OCI-LY7 (cell line): ENCODE measurements at regions not wholly inside any gene's neighbourhood (a gene's known extent, or its start where the extent isn't known, plus 50 kb on each side); places are given as distances from the start of the nearest gene placed in this dataset.

Experiments
- BruUV-seq: library from RNA; stranded (reverse); fragments of 400-500 nt; replicated peaks from 2 replicates; lab custom pipeline; 2021; lab: Mats Ljungman, UMichigan
- CTCF ChIA-PET: fragments of 300-600 bp; sonication (Branson Sonifier 250); formaldehyde crosslinking; loops from one replicate; lab custom pipeline; 2022; ENCODE audit warnings: antibody characterized with exemption; ENCODE audit not compliant: unreplicated experiment; lab: Charles Lee
- POLR2A ChIA-PET: fragments of 300-600 bp; sonication (Branson Sonifier 250); formaldehyde crosslinking; loops from one replicate; lab custom pipeline; 2022; ENCODE audit warnings: antibody characterized with exemption; lab: Charles Lee
- DNase-seq: peaks from one replicate; pipeline ENCODE4 v3.0.0-alpha.2; 2015; ENCODE audit warnings: low spot score
- H2AFZ ChIP-seq: fragments of 200-600 bp; sonication (generic), shearing (Covaris generic); 2 replicates; pipeline ENCODE4 v1.6.1; 2014; ENCODE audit warnings: mild to moderate bottlenecking, antibody characterized with exemption, low read length, moderate library complexity
- H3K27ac ChIP-seq: fragments of 200-600 bp; sonication (generic); 2 replicates; pipeline ENCODE4 v1.5.1; 2014; ENCODE audit warnings: mixed run types, low read depth, mild to moderate bottlenecking, moderate library complexity, low read length, inconsistent platforms; ENCODE audit not compliant: poor library complexity, severe bottlenecking
- H3K36me3 ChIP-seq: fragments of 200-600 bp; sonication (generic); 2 replicates; pipeline ENCODE4 v1.6.1; 2014; ENCODE audit warnings: mild to moderate bottlenecking, antibody characterized with exemption, low read length, moderate library complexity, mixed read lengths; ENCODE audit not compliant: insufficient read depth
- H3K4me1 ChIP-seq: fragments of 200-600 bp; sonication (generic); 2 replicates; pipeline ENCODE4 v1.5.1; 2014; ENCODE audit warnings: mild to moderate bottlenecking, low read length; ENCODE audit not compliant: insufficient read depth, poor library complexity, severe bottlenecking
- H3K4me2 ChIP-seq: fragments of 200-600 bp; sonication (generic); 2 replicates; pipeline ENCODE4 v1.6.1; 2014; ENCODE audit warnings: mild to moderate bottlenecking, low read length
- H3K4me3 ChIP-seq: fragments of 200-600 bp; sonication (generic); 2 replicates; pipeline ENCODE4 v1.5.1; 2014; ENCODE audit warnings: mild to moderate bottlenecking, low read depth, low read length; ENCODE audit not compliant: poor library complexity, severe bottlenecking
- H3K79me2 ChIP-seq: fragments of 200-600 bp; sonication (generic); 2 replicates; pipeline ENCODE4 v1.6.1; 2016; ENCODE audit warnings: low read depth, mild to moderate bottlenecking, low read length, moderate library complexity, mixed read lengths; ENCODE audit not compliant: insufficient read depth
- H3K9me2 ChIP-seq: fragments of 200-600 bp; sonication (generic); 2 replicates; pipeline ENCODE4 v1.6.1; 2016; ENCODE audit warnings: mild to moderate bottlenecking, low read length, mixed read lengths; ENCODE audit not compliant: insufficient read depth
- H3K9me3 ChIP-seq: fragments of 200-600 bp; sonication (generic); 2 replicates; pipeline ENCODE4 v1.6.1; 2014; ENCODE audit warnings: mild to moderate bottlenecking, mixed run types, low read length, mixed read lengths
- H4K20me1 ChIP-seq: fragments of 200-600 bp; sonication (generic); 2 replicates; pipeline ENCODE4 v1.6.1; 2014; ENCODE audit warnings: mild to moderate bottlenecking, antibody characterized with exemption, low read length, moderate library complexity, mixed read lengths; ENCODE audit not compliant: insufficient read depth
- EZH2phosphoT487 ChIP-seq: fragments of 200-600 bp; sonication (generic); IDR thresholded peaks from 2 replicates; pipeline ENCODE4 v1.6.1; 2018; ENCODE audit warnings: low read depth, borderline replicate concordance, mild to moderate bottlenecking, mixed run types, antibody characterized with exemption, low read length, moderate library complexity, mixed read lengths
- intact Hi-C: fragments of 100-400 bp; cut with micrococcal nuclease; formaldehyde crosslinking; loops from one replicate; pipeline ENCODE4 v1.10.0; 2022; ENCODE audit not compliant: unreplicated experiment
- TF ChIP-seq, protein P1 (sequence below): fragments of 200-600 bp; sonication (generic); conservative IDR thresholded peaks from 2 replicates; pipeline ENCODE4 v1.5.1; 2014; ENCODE audit warnings: mild to moderate bottlenecking, antibody characterized with exemption, low read length, moderate library complexity, mixed read lengths

GRCh38 chrX:10741550-10741949, 121.2 kb upstream of the MID1 start:
- H3K4me1 ChIP-seq = no peaks in the 10 kb centered on the region
- no peaks in the 10 kb centered on the region for H3K79me2 ChIP-seq
- no peak for TF ChIP-seq EZH2phosphoT487
- TF ChIP-seq, protein P1, sequence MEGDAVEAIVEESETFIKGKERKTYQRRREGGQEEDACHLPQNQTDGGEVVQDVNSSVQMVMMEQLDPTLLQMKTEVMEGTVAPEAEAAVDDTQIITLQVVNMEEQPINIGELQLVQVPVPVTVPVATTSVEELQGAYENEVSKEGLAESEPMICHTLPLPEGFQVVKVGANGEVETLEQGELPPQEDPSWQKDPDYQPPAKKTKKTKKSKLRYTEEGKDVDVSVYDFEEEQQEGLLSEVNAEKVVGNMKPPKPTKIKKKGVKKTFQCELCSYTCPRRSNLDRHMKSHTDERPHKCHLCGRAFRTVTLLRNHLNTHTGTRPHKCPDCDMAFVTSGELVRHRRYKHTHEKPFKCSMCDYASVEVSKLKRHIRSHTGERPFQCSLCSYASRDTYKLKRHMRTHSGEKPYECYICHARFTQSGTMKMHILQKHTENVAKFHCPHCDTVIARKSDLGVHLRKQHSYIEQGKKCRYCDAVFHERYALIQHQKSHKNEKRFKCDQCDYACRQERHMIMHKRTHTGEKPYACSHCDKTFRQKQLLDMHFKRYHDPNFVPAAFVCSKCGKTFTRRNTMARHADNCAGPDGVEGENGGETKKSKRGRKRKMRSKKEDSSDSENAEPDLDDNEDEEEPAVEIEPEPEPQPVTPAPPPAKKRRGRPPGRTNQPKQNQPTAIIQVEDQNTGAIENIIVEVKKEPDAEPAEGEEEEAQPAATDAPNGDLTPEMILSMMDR = no peak
- CTCF ChIA-PET = no interaction called here
- no peaks in the 10 kb centered on the region for H4K20me1 ChIP-seq
- intact Hi-C loops = no loop called here
- H3K4me3 ChIP-seq = no peak overlapping the region
- H3K9me2 ChIP-seq = no peaks in the 10 kb centered on the region
- H3K4me2 ChIP-seq = no peak overlapping the region
- H3K36me3 ChIP-seq = no peaks in the 10 kb centered on the region
- no peak overlapping the region for H2AFZ ChIP-seq
- DNase-seq = no peak
- no TSS peak for BruUV-seq
- POLR2A ChIA-PET = no interaction called here
- no peaks in the 10 kb centered on the region for H3K9me3 ChIP-seq
- no peak overlapping the region for H3K27ac ChIP-seq

DNA sequence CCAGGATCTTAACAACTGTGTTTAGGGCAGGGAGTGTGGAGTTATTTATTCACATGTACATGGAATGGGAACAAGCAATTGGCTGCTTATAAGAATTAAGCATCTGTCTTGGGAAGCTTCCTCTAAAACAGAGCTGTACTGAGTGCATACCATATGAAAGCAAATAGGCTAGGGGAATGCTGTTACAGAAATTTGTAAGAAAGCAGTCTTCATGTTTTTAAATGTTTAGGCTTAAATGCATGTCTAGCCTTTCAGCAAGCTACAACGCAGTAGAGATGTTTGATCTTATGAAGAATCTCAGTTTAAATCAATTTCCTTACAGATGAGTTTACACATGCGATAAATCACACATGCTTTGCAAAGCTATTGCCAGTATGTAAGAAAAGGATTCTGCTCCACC, 123.1 kb upstream of the MID1 start:
- ChIA-PET CTCF (no interaction called here), POLR2A (interaction anchor here (1.2 kb wide), 1 partner anchor 15 kb away, joined by 3 read pairs; no protein-coding TSS in a partner anchor)
- H3K4me1 ChIP-seq = no peaks in the 10 kb centered on the region
- H3K79me2 ChIP-seq = no peaks in the 10 kb centered on the region
- H3K9me2 ChIP-seq = no peaks in the 10 kb centered on the region
- H4K20me1 ChIP-seq = no peaks in the 10 kb centered on the region
- no TSS peak for BruUV-seq
- DNase-seq = no peak
- H3K4me3 ChIP-seq = no peak overlapping the region
- no peak overlapping the region for H3K27ac ChIP-seq
- H3K4me2 ChIP-seq = no peak overlapping the region
- H3K36me3 ChIP-seq = no peaks in the 10 kb centered on the region
- H2AFZ ChIP-seq = no peak overlapping the region
- no peak for TF ChIP-seq EZH2phosphoT487
- TF ChIP-seq, protein P1 = no peak
- H3K9me3 ChIP-seq = no peaks in the 10 kb centered on the region
- intact Hi-C loops = no loop called here

- Histone ChIP-seq H3K79me2 (no peaks in the 10 kb centered on the region), H3K4me3 (no peak overlapping the region), H3K4me1 (no peaks in the 10 kb centered on the region), H3K36me3 (no peaks in the 10 kb centered on the region), H3K9me3 (no peaks in the 10 kb centered on the region), H4K20me1 (no peaks in the 10 kb centered on the region), H3K4me2 (no peak overlapping the region), H3K9me2 (no peaks in the 10 kb centered on the region), H2AFZ (no peak overlapping the region), H3K27ac (no peak overlapping the region)
- POLR2A ChIA-PET = interaction anchor here (1.2 kb wide), 1 partner anchor 16 kb away, joined by 3 read pairs; no protein-coding TSS in a partner anchor
- DNase-seq = no peak
- intact Hi-C loops = no loop called here
- no TSS peak for BruUV-seq
- CTCF ChIA-PET = no interaction called here
- TF ChIP-seq, protein P1 = no peak
- no peak for TF ChIP-seq EZH2phosphoT487
Measured at GRCh38 chrX:10744007-10744406, 123.6 kb upstream of the MID1 start.
